ENCODE measurements at regions not wholly inside any gene's neighbourhood (a gene's known extent, or its start where the extent isn't known, plus 50 kb on each side); places are given as distances from the start of the nearest gene placed in this dataset.

DNA sequence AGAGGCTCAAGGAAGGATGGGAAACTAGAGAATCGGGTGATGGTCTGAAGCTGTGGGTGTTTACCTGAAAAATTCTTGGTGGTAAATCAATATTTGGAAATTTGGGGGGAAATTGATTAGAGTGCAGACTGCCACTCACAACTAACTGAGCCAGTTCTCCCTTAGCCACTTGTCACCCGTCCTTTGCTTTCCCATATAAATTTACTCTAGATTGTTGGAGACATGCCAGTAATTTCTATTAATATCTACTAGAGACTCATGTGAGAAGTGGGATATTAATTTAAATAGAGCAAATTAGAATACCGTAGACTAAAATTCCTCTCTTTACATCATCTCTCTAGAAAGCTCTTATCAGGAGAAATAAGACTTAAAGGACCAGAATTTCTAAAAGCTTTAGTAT lies 471.3 kb upstream of the DAB2 start:
- DNase-seq (ENCODE audit: low spot score): no peak

DNA sequence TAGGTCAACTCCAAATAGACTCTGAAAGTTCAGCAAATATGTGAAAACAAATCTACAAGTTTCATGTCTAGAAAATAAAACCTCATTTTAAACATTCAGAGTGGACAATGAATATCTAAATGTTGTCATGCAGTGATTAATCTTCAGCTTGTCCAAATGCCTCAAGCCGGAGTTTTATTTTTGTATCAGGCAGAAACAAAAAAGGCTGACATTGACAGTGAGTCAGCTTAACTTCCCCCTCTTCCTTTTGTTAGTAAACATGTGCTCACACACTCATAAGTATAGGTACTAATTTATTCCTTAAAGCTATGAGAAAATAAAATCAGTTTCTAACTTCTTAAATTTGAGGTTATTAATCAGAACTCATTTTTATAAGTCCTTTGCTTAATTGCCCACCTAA lies 467.9 kb upstream of the DAB2 start:
- no peak for DNase-seq (ENCODE audit: low spot score)

DNA sequence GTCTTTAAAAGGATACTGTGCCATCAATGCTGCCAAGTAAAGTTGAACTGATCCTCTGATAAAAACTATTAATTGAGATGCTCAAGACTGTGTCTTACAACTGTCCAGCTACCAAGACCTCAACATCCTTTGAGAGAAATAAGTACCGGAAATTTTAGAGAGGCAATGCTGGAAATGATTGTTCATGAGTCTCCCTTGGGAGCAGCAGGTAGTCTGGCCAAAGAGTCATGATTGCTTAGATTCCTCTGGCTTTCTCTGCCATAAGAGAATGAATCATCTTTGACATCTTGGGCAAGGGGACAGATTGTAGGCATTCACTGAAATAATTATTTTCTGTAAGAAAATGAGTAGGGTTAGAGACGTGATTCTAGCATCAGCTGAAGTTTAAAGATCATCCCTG lies 466.6 kb upstream of the DAB2 start:
- DNase-seq (ENCODE audit: low spot score): no peak

DNA sequence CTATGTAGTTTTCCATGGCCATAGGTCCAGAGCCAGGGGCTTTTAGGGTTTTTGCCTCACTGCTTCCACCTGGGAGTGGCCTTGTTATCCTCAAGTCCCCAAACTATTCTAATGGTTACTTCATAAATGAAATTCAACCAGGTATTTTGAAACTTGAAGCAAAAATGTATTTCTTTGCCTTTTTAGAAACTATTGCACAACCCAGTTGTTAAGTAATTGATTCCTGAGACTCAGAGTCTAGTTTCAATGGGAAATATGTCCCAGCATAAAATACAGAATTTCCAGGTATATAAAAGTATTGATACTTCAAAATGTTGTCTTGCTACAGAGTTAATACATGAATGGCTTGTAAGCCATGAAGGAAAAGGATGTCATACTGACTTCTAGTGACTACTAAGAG lies 456.2 kb upstream of the DAB2 start:
- no peak for DNase-seq (ENCODE audit: low spot score)

DNA sequence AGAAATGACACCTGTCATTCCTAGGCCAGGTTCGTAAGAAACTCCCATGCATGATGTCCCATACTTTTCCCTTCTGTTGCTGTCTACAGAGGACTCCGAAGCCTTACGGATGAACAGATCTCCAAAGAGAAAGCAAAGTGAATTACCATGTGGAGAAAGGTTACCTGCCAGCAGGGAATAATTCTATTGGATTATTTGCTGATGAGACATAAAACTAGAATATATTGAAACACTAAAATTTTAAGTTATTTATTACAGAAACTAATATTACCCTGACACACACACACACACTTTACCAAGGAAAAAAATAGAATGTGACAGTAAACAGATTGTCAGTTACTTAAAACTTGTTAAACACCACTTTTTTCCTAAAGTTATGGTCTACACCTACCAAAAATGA lies 452.7 kb upstream of the DAB2 start:
- DNase-seq (ENCODE audit: low spot score): no peak

DNA sequence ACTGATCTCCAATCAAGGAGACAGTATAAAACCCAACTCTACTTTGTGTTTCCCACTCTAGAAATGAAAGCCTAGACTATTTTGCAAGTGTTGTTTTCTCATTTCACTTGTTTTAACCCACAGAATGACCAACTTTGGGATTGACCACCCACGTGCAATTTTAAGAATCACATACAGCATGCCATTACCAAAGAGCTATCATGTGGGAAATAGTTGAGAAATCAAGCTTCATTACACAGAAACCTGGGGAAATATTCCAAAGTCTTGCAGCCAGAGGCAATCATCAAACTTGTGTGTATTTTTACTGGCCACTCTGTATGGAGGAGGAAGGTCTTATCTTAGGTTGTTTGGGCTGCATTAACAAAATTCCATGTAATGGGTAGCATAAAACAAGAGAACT lies 451.4 kb upstream of the DAB2 start:
- DNase-seq (ENCODE audit: low spot score): no peak

DNA sequence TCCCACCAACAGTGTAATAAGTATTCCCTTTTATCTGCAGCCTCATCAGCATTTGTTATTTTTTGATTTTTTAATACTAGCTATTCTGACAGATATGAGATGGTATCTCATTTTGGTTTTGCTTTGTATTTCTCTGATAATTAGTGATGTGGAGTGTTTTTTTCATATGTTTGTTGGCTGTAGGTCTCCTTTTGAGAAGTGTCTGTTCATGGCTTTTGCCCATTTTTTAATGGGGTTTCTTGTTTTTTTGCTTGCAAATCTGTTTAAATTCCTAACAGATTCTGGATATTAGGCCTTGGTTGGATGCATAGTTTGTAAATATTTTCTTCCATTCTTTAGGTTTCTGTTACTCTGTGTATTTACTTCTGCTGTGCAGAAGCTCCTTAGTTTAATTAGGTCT lies 445.4 kb upstream of the DAB2 start:
- DNase-seq (ENCODE audit: low spot score): no peak

DNA sequence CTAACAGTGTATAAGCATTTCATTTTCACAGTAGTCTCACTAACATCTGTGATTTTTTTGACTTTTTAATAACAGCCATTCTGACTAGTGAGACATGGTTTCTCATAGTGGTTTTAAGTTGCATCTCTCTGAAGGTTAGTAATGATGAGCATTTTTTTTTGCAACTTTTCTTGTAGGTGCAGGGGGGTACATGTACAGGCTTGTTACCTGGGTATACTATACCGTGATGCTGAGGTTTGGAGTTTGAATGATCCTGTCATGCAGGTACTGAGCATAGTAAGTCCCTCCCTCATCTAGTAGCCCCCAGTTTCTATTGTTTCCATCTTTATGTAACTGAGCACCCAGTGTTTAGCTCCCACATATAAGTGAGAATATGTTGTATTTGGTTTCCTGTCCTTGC lies 444.6 kb upstream of the DAB2 start:
- DNase-seq (ENCODE audit: low spot score): no peak

DNA sequence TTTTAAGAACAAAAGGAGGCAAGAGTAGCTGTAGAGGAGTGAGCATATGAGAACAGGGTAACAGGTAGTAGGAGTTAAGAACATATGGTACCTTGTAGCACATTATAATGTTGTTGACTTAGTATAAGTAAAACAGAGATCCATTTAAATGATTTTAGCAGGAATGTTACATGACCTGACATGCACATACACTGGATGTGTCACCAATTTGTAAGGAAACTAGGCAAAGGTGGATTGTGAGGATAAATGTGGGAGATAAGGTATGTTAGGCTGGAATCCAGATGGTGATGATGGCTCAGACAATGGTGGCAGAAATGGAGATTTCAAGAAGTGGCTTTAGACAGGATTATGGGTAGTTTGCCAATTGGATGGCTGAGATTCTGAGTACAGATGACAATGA lies 443.1 kb upstream of the DAB2 start:
- DNase-seq (ENCODE audit: low spot score): no peak

DNA sequence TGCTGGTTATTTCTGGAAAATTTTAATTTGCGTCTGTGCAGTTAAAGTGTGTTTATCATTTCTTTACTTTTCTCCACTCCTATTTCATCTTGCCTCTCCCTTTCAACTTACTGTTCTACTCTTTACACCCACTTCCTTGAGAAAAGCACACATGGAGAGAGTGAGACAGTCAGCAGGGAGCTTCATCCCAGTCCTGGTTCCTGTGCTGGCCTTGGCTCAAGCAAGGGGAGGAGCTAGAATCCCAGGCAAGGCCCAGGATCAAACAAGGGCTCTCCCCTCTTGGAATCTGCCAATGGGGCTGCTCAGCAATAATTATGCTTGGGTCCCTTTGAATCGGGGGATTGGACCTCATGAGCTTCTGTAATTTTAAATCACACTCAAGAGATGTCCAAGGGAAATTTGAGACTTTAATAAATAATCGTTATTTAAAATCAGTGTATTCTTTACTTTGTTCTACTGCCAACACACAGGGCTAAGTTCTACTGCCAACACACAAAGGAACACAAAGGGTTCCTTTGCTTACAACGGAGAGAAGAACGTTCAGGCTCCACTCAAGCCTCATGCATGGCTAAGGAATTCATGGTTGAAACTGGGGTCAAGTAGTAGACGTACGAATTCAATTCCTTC lies 439.3 kb upstream of the DAB2 start:
- no peak for DNase-seq (ENCODE audit: low spot score)

DNA sequence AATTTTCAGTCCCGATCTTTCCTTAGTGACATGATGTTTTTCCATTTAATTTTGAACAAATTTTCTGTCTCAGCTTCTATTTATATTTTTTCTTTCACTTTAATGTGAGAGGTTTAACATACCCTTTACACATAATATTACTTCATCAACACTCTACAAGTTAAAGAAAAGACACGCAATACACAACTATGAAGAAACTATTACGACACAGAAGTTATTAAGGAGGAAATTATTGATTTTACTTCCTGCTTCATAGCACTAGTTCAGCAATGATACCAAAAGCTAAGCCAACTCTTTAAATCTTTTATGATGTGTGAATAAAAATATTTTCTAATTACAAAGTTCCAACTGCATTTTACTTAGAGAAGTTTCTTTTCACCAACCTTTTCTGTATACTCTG lies 432.3 kb upstream of the DAB2 start:
- no peak for DNase-seq (ENCODE audit: low spot score)

DNA sequence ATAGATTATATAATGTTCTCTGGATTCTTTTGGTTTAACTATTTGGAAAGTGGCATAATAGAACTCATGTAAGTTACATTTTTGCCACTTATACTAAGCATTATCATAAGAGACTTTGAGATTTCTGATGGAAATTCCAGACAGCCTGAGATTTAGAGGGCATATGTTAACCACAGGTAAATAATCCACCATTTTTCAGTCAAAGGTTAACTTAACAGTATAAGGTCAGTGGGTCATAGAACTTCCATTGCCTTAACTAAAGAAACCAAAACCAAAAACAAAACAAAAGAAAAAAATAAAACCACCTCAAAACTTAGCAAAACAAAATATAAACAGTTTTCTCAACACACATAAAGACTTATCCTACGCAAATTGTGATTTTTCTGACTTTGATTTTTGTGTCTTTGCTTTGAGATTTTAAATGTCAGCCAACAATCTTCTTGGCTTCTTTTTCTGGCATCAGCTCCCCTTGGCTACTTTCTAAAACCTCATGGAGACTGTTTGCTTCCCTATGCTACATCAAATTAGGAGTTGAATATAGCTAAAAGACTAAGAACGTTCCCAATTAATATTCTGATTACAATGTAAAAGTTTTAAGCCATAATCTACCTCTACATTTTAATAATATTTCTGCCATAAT lies 430.1 kb upstream of the DAB2 start:
- no peak for DNase-seq (ENCODE audit: low spot score)

DNA sequence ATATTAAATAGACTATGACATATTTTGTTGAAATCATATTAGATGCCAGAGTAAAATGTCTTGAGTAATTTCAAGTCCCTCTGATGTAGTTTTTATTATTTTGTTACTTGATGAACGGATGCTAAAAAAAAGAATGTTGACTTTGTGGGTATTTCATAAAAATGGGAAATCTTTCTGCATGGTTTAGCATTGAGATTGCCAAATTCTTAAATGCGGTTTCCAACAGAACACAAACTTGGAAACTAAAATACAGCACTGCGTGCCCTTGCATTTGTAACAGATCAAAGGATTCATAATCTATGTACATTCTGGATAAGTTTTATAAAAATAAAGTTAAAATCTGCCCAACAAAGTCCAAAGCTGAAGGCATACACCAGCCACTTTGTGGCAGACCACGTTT lies 425.5 kb upstream of the DAB2 start:
- no peak for DNase-seq (ENCODE audit: low spot score)

DNA sequence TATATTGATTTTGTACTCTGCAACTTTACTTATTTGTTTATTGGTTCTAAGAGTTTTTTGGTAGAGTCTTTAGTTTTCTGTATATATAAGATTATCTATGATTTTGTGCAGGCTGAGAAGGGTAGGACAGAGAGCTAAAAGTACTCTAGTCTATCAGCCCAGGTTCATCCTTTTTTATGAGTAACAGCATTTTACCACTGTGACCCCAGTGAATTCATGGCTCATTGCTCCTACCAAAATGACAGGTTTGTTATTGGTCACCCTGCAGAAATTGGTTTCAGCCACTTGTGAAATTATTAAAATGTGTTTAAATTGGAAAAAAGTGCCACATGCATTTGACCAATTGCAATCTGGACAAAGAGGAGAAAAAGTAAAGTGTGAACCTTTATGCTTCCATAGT lies 421.4 kb upstream of the DAB2 start:
- no peak for DNase-seq (ENCODE audit: low spot score)

DNA sequence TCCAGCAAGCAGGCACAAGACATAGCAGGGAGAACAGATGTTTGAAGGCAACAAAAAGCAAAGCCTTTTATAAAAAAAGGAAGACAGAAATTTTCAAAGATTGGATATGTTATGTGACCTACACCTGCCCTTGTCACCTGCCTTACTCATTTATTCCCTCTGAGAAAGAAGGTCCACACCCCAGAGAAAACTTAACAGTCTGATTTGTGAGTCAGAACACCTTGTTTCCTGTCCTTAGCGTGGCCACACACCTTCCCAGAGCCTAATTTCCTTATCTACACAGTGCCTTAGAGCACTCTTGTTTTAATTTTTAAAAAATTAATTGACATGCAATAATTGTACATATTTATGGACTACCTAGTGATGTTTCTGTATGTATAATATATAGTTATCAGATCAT lies 419.0 kb upstream of the DAB2 start:
- DNase-seq (ENCODE audit: low spot score): no peak

DNA sequence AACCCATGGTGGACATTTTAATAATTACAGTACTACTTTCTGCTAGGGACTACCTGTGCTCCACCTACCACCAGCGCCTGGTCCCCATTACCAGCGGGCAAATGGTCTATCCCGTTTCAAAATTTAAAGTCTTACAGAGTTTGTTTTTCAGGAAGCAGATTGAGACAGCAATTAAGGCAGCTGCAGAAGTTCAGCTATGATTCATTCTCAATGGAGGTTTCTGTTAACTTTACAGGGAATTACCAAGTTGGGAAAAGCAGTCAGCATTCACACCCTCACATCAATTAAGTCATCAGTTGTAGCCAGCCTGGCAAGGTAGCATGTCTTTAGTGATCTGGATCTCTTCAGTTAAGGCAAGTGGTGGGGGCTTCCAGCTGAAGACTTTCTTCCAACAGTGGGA lies 410.6 kb upstream of the DAB2 start:
- DNase-seq (ENCODE audit: low spot score): no peak

DNA sequence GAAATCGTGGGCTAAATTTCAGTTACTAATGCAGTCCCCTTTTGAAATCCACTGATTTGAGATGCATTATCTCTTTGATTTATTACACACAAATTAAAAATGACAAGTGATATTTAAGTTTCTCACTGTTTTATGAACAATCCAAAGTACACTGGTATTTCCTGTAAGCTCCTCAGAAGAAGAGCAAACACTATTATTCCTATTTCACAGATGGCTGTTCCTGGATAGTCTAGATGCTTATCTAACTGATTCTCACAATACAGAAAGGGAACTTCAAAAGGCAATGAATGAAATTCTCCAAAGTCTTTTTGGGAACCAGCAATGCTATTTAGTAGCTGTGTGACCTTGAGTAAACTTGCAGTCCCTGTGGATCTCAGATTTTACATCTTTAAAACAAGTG lies 404.7 kb upstream of the DAB2 start:
- no peak for DNase-seq (ENCODE audit: low spot score)

DNA sequence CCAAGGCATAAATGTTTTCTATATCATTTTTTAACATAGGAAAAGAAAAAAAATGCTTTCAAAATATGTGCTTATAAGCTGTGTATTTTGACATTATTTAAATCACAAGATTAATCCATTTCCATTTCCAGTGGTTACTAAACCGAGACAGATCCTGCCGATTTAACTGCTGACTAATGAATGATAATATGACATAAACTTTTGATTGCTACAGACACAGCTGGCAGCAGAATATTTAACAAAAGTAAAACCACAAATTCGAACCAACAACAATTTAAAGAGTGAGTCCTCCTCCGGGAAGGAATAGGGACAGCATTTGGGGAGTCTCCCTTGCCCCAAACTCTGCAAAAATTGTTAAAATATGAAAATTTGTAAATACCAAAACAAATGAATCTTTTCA lies 401.3 kb upstream of the DAB2 start:
- DNase-seq (ENCODE audit: low spot score): no peak

DNA sequence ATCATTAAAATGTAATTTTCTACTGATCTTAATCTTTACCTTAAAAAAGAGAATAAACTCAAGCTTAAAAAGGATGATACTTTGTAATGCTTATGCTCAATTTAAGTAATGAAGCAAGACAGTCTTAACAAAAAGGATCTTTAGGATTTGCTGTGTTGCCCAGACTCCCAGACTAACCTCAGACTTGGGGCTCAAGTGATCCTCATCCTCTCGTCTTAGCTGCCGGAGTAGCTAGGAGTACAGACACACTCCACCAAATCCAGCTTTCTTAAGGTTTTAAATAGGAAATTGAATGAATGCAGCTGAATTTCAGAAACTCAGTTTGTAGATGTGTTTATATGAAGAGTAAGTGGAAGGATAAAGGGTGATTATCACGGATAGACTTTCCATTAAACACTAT lies 400.5 kb upstream of the DAB2 start:
- no peak for DNase-seq (ENCODE audit: low spot score)

DNA sequence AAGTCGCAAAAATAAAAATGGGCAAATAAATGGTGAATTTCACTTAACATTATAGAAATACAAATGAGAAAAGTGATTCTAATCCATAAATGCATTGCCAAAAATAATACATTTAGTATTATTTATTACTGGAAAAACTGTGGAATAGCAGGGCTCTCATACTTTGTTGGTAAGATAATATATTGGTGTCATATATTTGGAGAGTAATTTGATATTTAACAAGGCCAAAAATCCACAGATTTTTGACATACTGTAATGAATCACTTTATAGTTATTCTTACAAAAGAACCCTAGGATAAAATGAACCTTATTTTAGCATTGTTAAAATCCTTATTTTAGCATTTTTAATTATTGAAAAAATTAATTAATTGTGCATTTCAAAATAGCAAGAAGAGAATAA lies 397.2 kb upstream of the DAB2 start:
- no peak for DNase-seq (ENCODE audit: low spot score)

DNA sequence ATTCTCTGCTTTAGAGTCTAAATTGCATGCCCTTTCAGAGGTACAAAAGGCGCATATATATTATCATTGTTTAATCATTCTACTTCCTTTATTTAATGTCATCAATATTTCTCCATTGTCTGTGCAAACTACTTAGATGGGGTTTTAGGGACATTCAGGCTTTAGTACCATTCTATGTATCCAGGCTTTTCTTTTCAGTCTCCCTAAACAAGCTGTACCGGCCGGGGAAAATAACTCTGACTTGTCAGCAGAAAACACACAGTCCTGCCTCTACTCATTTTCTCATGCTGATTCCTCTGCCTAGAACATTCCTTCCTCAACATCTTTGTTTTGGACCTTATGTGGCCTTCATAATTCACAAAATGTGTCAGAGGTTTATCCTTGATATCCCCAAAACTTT lies 392.1 kb upstream of the DAB2 start:
- no peak for DNase-seq (ENCODE audit: low spot score)

DNA sequence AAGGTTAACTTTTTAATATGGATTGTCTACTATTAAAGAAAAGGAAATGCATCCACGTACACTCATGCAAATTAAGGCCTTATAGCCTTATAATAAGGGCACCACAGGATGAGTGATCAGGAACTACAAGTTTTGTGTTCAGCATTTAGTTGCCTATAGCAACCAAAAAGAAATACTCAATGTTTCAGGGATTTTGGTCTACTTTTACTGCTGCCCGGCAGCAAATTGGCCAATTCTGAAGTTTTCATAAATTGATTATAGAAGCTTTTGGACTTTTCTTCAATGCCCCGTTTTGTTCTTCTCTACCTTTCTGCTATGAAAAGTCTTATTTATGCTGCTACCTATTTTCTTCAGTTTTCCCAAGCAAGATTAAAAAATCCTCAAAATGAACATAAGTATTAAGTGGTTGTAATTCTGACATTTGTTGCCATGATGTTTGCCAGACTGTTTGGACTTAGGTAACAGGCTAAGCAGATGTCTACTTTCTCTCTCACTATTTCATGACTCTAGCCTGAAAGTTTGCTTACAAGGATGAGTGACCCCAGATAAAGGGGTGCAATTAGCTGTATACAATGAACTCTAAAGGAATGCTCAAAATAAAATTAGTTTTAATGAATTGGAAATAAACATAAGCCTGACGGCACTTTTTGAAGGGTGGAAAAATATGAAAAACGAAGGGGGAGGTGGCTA lies 391.5 kb upstream of the DAB2 start:
- no peak for DNase-seq (ENCODE audit: low spot score)

DNA sequence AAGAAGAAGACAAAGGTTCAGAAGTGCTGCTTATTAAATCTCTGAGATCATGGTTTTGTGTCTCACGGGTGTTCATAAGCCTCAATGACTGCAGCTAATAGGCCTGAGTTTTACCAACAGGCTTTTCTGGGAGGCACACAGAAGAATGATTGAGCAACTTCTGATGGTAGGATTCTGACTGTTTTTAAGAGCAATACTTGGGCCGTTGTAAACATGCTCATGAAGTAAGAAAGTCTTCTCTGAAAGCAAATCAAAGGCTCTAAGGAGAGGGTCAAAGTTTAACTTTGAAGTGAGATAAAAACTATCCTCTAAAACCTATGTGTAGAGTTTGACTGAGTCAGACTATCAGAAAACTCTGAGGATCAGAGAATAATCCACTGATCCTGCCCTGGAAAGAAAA lies 390.9 kb upstream of the DAB2 start:
- no peak for DNase-seq (ENCODE audit: low spot score)

DNA sequence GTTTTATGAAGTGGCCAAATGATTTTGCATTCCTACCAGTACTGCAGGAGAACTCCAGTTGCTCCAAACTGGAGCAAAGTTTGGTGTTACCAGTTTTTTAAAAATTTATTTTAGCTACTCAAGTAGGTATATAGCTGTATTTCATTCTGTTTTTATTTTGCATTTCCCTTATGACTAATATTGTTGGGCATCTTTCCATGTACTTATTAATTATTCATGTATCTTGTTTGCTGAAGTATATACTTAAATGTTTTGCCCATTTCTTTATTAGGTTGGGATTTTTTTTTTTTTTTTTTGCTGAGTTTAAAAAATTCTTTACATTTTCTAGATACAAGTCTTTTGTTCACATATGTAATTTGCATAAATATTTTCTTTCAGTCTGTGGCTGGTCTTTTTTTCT lies 386.6 kb upstream of the DAB2 start:
- DNase-seq (ENCODE audit: low spot score): no peak
